Activated CD8-positive, alpha-beta memory T cell treated with anti-CD3 and anti-CD28 coated beads, Interleukin-2, amount 50 U/mL, for 1 hour (primary cell): ENCODE measurements at regions not wholly inside any gene's neighbourhood (a gene's known extent, or its start where the extent isn't known, plus 50 kb on each side); places are given as distances from the start of the nearest gene placed in this dataset.

Source experiments
- DNase-seq: peaks from one replicate; pipeline ENCODE4 v3.0.0-alpha.2; 2020; ENCODE audit errors: extremely low read depth

DNA sequence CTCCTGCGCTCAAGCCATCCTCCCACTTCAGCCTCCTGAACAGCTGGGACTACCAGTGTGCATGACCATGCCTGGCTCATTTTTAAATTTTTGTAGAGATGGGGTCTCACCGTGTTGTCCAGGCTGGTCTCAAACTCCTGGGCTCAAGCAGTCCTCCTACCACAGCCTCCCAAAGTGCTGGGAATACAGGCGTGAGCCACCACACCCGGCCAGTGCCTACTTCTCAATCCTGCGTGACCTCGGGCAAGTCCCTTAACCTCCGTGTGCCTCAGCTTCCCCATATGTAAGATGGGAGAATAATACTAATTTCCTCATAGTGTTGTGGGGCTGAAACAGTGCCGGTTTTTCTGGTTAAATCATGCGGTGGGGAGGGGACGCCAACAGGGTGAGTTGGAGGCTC is 143.5 kb upstream of the CIBAR2 start:
- no peak for DNase-seq

DNA sequence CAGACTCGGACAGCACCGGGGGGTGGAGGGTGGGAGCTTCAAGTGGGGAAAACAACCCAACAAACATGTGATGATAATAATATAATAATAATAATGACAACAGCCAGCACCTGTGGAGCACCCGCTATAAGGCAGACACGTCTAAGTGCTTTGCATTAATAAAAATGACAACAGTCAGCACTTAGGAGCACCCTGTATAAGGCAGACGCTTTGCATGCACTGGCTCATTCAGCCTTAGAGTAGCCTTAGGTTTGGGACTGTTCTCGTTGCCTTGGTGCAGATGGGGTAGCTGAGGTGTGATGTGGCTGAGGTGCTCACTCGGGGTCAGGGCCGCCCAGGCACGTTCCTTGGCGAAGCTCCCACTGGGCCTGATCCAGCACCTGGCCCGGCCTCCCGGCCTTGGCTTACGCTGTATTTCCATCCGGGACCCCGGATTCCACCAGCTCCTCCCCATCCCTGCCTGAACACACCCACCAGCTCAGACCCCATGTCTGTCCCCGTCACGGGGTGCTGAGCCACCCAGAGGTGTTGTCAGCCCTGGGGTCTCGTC is 144.0 kb upstream of the CIBAR2 start:
- no peak for DNase-seq

DNA sequence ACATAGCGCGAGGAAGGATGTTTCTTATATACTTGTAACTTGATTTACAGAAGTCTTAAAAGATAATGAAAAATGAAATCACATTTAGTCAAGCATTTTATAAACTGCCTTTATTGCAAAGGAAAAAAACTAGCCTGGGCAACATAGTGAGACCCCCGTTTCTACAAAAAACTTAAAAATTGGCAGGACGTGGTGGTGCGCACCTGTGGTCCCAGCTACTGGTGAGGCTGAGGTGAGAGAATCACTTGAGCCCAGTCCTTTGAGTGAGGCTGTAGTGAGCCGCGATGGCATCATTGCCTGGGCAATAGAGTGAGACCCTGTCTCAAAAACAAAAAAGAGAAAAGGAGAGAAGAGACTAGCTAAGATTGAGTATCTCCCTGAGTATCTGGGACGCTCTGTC is 145.2 kb upstream of the CIBAR2 start:
- DNase-seq: no peak

GRCh38 chr16:85258166-85258565 is 145.9 kb upstream of the CIBAR2 start:
- no peak for DNase-seq

DNA sequence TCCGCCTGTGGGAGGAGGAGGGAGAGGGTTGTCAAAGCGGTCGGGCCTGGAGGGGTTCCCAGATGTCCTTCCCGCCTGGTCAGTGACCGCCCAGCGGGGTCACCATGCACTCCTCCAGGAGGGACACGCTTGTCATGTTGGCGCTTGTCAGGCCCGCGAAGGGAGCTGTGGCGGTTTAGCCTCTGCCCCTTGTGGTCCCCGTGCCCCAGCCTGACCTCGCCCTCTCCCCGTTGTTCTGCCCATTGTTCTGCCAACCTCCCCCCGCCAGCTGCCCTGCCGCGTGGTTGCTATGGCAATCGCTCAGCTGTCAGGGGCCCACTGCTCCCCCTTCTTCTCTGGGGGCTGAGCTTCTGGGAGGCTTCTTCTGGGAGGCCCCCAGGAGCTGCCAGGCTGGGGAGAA is 146.4 kb upstream of the CIBAR2 start:
- no peak for DNase-seq

DNA sequence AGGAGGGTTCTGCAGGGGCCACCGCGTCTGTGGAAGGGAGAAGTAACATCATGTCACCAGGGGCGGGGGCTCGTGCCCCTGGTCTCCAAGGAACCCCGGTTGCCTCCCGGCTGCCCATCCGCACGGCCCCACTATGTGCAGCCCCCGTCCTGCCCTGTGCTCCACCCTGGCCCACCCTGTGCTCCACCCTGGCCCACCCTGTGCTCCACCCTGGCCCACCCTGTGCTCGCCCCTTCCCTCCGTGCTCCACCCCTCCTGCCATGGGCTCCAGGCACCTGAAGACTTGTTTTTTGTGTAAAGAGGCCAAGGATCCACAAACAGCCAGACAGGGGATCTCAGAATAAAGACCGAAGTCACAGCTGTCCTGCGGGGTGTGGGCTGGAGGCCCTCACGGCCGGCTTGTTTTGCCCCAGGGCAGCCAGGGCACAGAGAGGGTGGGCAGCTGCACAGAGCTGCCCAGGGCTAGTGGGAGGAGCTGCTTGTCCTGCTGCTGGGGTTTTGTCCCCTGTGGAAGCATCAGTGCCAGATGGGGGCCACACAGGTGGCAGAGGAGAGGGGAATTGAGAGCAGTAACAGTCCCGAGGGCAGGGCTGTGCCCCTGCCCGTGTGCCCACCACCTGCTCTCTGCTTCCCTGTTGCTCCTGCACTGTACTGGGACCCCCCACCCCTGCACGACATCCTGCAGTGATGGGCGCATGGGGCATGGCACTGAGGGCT is 147.0 kb upstream of the CIBAR2 start:
- no peak for DNase-seq

GRCh38 chr16:85259832-85260167 is 147.5 kb upstream of the CIBAR2 start:
- DNase-seq: no peak

GRCh38 chr16:85261204-85261603 is 148.9 kb upstream of the CIBAR2 start:
- DNase-seq: no peak

DNA sequence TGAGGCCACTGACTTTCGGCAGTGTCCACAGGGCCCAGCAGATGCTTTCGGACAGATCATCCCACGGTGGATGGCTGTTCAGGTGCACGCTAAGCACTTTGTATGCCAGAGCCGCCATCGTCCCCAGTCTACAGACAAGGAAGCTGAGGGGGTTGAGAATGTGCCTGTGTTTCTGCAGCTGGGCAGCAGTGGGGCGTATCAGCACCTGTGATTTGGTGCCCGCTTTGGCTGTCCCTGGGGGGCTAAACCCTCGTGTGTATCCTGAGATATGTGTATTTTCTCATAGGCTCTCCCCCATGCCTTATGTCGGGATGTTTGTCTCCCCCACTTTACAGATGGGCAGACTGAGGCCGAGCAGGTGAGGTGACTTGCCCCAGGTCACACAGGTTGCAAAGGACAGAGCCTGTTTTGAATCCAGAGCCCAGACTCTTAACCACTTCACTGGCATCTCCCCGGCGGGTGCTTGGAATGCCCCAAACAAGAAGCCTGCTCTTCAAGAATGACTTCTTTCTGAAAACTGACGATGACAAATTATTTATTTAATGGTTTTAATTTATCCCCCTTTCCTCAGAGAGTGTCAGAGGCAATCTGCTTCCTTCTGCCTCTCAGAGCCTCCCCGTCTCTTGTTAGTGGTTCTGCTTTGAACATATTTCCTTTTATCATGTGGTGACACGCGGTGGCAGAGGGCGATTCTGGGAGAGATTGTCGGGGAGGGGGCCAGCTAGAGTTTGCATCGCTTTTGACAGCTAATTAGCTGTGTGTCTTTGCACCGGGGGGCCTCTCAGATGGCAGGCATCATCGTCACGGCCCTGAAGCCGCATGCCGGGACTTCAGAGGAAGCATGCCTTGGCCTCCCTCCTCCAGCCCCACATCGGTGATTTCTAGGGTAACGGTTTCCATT is 149.6 kb upstream of the CIBAR2 start:
- no peak for DNase-seq

DNA sequence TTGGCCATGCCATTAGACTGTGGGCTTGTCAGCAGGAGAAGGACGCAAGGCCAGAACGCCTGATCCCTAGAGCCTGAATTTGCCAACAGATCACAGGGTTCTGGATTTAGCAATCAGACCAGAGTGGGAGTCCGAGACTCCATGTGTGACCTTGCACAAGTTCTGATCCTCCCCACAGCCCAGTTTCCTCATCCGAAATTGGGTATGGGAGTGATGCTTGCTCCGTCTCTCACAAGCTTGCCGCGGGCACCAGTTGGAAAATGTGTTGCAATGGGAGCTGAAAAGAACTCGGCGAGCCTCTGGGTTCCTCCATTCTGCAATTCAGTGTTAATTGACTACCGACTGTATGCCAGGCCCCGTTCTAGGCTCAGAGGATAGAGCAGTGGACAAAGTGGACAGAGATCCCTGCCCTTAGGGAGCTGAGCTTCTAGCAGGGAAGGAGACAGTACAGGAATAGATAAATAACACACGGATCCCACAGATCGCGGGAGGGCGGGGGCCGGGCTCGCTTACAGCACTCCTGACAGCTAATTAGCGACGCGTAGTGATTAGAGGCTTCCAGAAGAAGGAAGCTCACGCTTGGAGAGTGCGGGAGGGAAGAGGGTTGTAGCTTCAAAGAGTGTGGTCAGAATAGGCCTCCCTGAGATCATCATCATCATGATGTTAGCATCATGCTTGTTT is 150.4 kb upstream of the CIBAR2 start:
- no peak for DNase-seq

DNA sequence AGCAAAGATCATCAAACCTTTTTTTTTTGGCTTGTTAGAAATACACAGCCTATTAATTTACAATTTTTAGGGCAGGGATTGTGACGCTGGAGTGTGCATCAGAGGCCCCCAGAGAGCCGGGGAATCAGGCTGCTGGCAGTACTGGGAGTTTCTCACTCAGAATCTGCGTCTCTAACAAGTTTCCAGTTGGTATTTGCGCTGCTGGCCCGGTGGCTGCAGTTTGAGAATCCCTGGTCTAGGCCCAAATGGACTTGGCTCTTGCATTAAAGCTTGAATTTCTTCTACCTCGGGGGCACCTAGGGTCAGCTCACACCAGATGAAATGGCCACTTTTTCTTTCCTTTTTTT is 150.9 kb upstream of the CIBAR2 start:
- DNase-seq: no peak

DNA sequence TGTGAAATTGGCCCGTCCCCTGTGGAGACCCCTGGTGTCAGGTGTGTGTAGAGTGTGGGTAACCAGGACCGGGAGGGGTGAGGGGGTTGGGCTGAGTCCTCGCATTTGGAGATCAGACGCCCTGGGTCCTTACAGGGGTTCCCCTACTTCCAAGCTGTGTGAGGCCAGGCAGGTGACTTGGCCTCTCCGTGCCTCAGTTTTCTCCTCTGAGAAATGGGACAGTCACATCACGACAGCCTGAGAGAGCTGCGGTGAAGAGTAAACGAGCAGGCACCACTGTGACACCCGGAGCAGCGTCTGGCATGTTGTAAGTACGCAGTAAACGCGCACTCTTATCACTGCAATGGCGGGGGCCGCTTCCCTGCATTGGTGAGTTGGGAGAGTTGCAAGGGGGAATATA is 152.5 kb upstream of the CIBAR2 start:
- no peak for DNase-seq

DNA sequence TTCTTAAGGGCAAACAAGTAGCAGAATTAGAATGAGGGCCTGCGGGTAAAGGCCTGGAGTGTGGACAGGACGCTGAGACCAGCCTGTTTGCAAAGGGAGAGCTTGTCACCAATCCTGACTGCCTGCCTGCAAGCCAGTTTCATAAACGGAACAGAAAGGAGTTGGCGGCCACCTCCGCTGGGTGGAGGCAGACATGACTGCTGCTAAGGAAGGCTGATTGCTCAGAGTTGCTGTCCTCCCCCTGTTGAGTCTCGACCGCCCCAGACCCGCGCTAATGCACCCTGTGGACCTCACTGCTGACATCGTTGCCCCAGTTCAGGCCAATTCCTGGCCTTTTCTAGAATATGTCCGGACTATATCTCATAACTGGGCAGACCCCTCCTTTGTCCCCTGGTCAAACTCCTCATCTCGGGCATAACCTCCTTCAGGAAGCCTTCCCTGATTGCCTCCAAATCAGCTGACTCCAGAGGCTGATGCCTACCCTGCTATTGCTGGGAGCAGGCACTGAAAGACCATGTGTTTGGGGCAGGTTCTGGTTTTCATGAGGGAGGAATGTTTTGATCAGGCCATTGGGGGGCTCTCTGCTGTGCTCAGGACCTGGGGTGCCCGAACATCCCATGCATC is 153.0 kb upstream of the CIBAR2 start:
- no peak for DNase-seq

- DNase-seq: no peak
These were observed 153.5 kb upstream of the CIBAR2 start for GRCh38 chr16:85265810-85266209.

DNA sequence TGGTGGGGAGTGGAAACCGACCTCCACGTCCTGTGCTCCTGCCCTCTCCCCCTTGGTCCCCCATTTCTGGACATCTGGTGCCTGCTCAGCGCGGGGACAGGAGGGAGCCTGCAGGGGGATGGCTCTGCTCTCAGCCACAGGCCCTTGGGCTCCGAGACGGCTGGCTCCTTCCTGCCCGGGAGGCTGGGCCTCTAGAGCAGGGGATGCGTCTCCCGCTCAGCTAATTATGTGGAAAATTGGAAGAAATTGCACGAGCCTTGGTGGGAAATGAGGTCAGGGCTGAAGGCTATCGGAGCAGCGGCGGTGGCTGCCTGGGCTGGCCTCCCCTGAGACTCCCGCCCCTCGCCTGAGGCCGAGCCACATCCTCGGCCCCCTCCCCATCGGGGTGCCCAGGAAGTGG is 154.6 kb upstream of the CIBAR2 start:
- no peak for DNase-seq

DNA sequence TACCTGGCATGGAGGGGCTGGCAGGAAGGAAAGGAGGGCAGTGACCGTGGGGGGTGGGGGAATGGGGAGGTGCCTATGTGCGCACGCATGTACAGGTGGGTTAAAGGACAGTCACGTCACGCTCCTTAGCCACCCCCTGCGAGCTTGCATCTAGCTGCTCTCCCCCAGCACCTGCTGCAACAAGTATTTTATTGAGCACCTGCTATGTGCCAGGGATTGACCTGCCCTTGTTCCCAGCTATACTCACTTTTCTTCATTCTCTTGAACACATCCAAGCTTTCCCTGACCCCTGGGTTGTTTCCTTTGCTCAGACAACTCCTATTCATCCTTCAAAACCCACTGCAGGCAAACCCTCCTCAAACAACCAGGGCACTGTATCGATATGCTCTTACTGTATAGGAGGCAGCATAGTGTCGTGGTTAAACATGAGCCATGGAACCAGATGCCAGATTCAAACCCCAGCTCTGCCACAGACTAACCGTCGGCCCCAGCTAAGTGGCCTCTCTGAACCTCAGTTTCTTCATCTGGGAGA is 155.2 kb upstream of the CIBAR2 start:
- DNase-seq: no peak

DNA sequence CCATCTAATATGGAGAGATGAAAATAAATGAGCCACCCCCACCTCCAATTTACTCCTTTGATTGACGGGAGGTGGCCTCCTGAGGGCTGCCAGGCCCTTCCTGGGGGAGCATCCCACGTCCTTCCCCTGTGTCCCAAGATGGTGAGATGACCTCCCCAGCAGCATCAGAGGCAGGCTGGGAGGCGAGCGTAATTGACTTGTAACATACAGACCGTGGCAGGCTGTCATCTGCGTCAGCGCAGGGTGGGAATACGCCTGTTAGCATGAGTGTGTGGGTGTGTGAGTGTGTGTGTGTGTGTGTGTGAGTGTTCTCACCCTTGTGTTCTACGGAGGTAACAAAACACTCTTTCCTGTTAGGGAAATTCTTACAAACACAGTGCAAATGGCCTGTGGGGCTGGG is 156.9 kb upstream of the CIBAR2 start:
- no peak for DNase-seq

GRCh38 chr16:85270374-85270773 is 158.1 kb upstream of the CIBAR2 start:
- no peak for DNase-seq

- DNase-seq: no peak
These were observed 158.9 kb upstream of the CIBAR2 start for GRCh38 chr16:85271198-85271597.

- no peak for DNase-seq
These were observed 161.0 kb upstream of the CIBAR2 start for GRCh38 chr16:85273293-85273692.

- no peak for DNase-seq
These were observed 162.2 kb upstream of the CIBAR2 start for GRCh38 chr16:85274501-85274900.

DNA sequence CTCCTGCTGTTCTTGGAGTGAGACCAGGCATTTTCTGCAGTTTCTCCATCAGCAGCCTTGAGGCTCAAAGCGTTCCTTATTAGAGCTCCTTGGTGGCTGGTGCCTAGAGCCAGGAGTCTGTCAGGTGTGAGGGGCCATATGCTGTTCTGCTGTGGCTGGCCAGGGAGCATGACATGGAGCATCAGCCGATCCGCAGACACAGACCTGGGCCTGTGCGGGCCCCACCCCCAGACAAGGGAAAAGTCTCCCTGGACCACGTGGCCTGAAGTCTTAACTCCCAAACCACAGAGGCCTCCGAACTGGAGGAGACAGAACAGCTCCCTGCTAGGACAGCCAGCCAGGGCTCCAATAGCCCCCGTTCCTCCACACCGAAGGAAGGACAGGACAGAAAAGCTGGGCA is 162.7 kb upstream of the CIBAR2 start:
- DNase-seq: no peak
